ENCODE measurements at regions not wholly inside any gene's neighbourhood (a gene's known extent, or its start where the extent isn't known, plus 50 kb on each side); places are given as distances from the start of the nearest gene placed in this dataset.

- no peak overlapping the region for H2BK5ac ChIP-seq (ENCODE audit: insufficient read length, low read length)
- H3K27ac ChIP-seq (ENCODE audit: insufficient read length, low read depth, low read length) = no peak overlapping the region
- TF ChIP-seq CTCF (conservative IDR thresholded peaks at IDR 0.05) = no peak
- no peaks in the 10 kb centered on the region for H3K27me3 ChIP-seq (ENCODE audit: insufficient read depth, low read length)
- H2BK120ac ChIP-seq (ENCODE audit: low read depth, low read length, poor library complexity, severe bottlenecking) = no peak overlapping the region
- no peak overlapping the region for H3K9ac ChIP-seq (ENCODE audit: extremely low read depth, insufficient read length, low read length)
- no peak overlapping the region for H4K91ac ChIP-seq (ENCODE audit: insufficient read length, low read depth, low read length)
- H3K23ac ChIP-seq (ENCODE audit: insufficient read length, low read depth, low read length) = no peak overlapping the region
- H3K4me2 ChIP-seq (ENCODE audit: insufficient read depth, insufficient read length, low read length) = no peak overlapping the region
- Mint-ChIP-seq H3K9me3 (peaks cover 0 to 4% of the 10 kb centered on the region in 2 experiments; a peak in 1 of 5 replicates), H3K27ac (no peak overlapping the region), H3K36me3 (ENCODE audit: insufficient read depth in 1 of 3, low read depth in 3 of 3) (no peaks in the 10 kb centered on the region), H3K4me3 (no peak overlapping the region), H3K4me1 (no peaks in the 10 kb centered on the region), H3K27me3 (ENCODE audit: low read depth) (peaks cover 3% of the 10 kb centered on the region)
- no peak overlapping the region for H4K5ac ChIP-seq (ENCODE audit: insufficient read length, low read depth, low read length)
- no peaks in the 10 kb centered on the region for H3K9me3 ChIP-seq (ENCODE audit: control insufficient read depth, low read depth, low read length)
- H2BK20ac ChIP-seq (ENCODE audit: low read depth, low read length, poor library complexity, severe bottlenecking) = no peak overlapping the region
- no peak overlapping the region for H2AK5ac ChIP-seq (ENCODE audit: insufficient read length, low read length)
- no peak overlapping the region for H3K4ac ChIP-seq (ENCODE audit: low read depth, low read length)
- no peaks in the 10 kb centered on the region; the same call in 1 of the 2 replicates for H3K4me1 ChIP-seq (ENCODE audit: insufficient read depth, low read length)
- no peak overlapping the region for H2BK15ac ChIP-seq (ENCODE audit: low read depth, low read length)
- no CpG with 5 or more reads among the region's 6 CpGs for WGBS (ENCODE audit: extremely low coverage, insufficient read length, low lambda C conversion rate)
- no peak overlapping the region for H3K14ac ChIP-seq (ENCODE audit: insufficient read depth, low read length)
- no peak overlapping the region for H3K56ac ChIP-seq (ENCODE audit: insufficient read length, low read depth, low read length)
- no peaks in the 10 kb centered on the region for H4K20me1 ChIP-seq (ENCODE audit: control insufficient read depth, insufficient read depth, insufficient read length)
- no peak overlapping the region for H3K18ac ChIP-seq (ENCODE audit: insufficient read length, low read depth, low read length)
- no peak overlapping the region for H2BK12ac ChIP-seq (ENCODE audit: insufficient read length, low read depth, low read length)
- no peaks in the 10 kb centered on the region for H3K23me2 ChIP-seq (ENCODE audit: insufficient read length, low read depth, low read length, poor library complexity, severe bottlenecking)
- H3K79me2 ChIP-seq (ENCODE audit: insufficient read depth, low read length) = no peaks in the 10 kb centered on the region
- no peaks in the 10 kb centered on the region for H3K79me1 ChIP-seq (ENCODE audit: insufficient read depth, low read depth, low read length, poor library complexity, severe bottlenecking)
- H2AFZ ChIP-seq (ENCODE audit: low read length) = no peak overlapping the region
- no peak overlapping the region for H4K8ac ChIP-seq (replicated peaks; ENCODE audit: insufficient read length, low read depth, low read length)
- H3T11ph ChIP-seq (ENCODE audit: low read length) = no peak overlapping the region
- DNase-seq = no peak
Observed at GRCh38 chr10:131616040-131616439, 284.8 kb upstream of the PPP2R2D start.
